ENCODE measurements at regions not wholly inside any gene's neighbourhood (a gene's known extent, or its start where the extent isn't known, plus 50 kb on each side); places are given as distances from the start of the nearest gene placed in this dataset.

DNA sequence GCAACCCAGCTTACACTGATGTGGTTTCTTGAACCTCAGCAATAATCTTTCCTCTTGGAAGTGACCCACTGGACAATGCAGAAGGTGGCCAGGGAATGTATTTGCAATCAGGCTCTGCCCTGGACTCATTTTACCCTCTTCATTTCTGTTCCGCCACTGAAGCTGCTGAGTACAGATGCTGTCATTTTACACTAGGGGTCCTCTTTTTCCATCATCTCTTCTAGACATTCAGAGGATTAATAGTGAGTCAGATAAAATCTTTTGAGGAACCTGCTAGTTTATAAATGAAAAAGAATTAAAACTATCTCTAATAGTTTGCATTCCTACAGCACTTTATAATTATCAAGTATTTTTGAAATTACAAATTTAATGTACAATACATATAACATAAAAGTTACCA, 87.9 kb upstream of the PNPT1 start (continued):
- TF ChIP-seq BCLAF1 (IDR thresholded peaks at IDR 0.05) (no peak), YY1 (IDR thresholded peaks at IDR 0.05; ENCODE audit: low read depth, low read length) (no peak), POU2F2 (IDR thresholded peaks at IDR 0.05; ENCODE audit: borderline replicate concordance, low read depth, low read length) (no peak), BCL3 (IDR thresholded peaks at IDR 0.05; ENCODE audit: borderline replicate concordance, insufficient read depth, low read depth, low read length, poor library complexity, severe bottlenecking) (no peak), ZNF384 (IDR thresholded peaks at IDR 0.05; ENCODE audit: borderline replicate concordance, low read depth, low read length) (no peak), CEBPB (IDR thresholded peaks at IDR 0.05; ENCODE audit: borderline replicate concordance in 1 of 2, low read depth in 2 of 2, low read length in 2 of 2) (no peak)

DNA sequence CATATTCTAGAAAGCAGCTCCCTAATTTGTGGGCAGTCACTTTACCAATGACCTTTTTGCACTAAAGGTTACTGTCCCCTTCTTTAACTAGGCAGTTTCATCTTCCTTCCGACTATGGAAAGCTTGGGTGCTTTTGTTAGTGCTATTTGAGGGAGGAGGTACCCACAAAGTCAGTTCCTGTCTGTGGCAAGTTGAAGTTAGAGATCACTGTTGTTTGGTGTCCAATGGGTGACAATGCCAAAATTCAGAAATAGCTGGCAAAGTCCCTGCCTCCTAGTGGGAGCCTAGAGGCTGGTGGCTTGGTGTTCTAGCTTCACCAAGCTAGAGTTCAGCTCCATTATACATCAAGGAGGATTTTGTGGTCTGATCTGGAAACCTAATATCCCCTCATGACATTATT, 87.1 kb upstream of the PNPT1 start:
- BruUV-seq (replicated peaks) = no TSS peak
- 0% methylated on average over 1 of the region's 1 CpG for WGBS (ENCODE audit: insufficient coverage, insufficient replicate concordance, low lambda C conversion rate, missing lambda C conversion rate)
- ATAC-seq = no peak; the same call in 2 of the 3 replicates
- ChIA-PET POLR2A (no interaction called here), CTCF (interaction anchor here (1.1 to 2.9 kb wide), 3 partner anchors 9 to 181 kb away, joined by 3 to 12 read pairs (median 7); no protein-coding TSS in a partner anchor), SMC1A (ENCODE audit: uncharacterized antibody, unreplicated experiment) (interaction anchor here (1.5 kb wide), 1 partner anchor 22 kb away, joined by 3 read pairs; no protein-coding TSS in a partner anchor), RAD21 (ENCODE audit: unreplicated experiment) (no interaction called here)
- no peaks in the 10 kb centered on the region for H3K9me3 ChIP-seq (replicated peaks; ENCODE audit: control insufficient read depth, insufficient read depth, low read length)
- no peaks in the 10 kb centered on the region for H3K4me1 ChIP-seq (ENCODE audit: control insufficient read depth, insufficient read depth, low read length)
- no peak overlapping the region for H2AFZ ChIP-seq (ENCODE audit: control insufficient read depth, low read depth, low read length)
- no peak for FAIRE-seq
- no peak overlapping the region for H3K27ac ChIP-seq (ENCODE audit: control insufficient read depth, insufficient read depth)
- H3K27me3 ChIP-seq (replicated peaks in 1 of 2; ENCODE audit: control insufficient read depth in 2 of 2, insufficient read depth in 2 of 2, low read length in 1 of 2) = no peaks in the 10 kb centered on the region
- no peak for DNase-seq (ENCODE audit: low read depth, low spot score)
- no peak overlapping the region for H3K4me2 ChIP-seq (ENCODE audit: control insufficient read depth, insufficient read depth)
- TF ChIP-seq NR2F1 (conservative IDR thresholded peaks at IDR 0.05) = no peak
- TF ChIP-seq BACH1 (IDR thresholded peaks at IDR 0.05; ENCODE audit: borderline replicate concordance) = no peak
- TF ChIP-seq MEF2A (IDR thresholded peaks at IDR 0.05; ENCODE audit: insufficient read depth, low read depth, low read length) = no peak
- TF ChIP-seq ETV6 (conservative IDR thresholded peaks at IDR 0.05 in 1 of 2, IDR thresholded peaks at IDR 0.05 in 1 of 2; ENCODE audit: borderline replicate concordance in 1 of 2, low read depth in 1 of 2) = no peak
- TF ChIP-seq ZZZ3 (IDR thresholded peaks at IDR 0.05; ENCODE audit: control insufficient read depth, insufficient read length, low read depth) = no peak
- intact Hi-C loops (cut with micrococcal nuclease; ENCODE audit: unreplicated experiment) (no loop called here), in situ Hi-C loops (cut with MboI) (no loop called here)
- H3K36me3 ChIP-seq (ENCODE audit: control insufficient read depth in 2 of 2, insufficient read depth in 2 of 2, low read length in 1 of 2) = no peaks in the 10 kb centered on the region
- no peaks in the 10 kb centered on the region for H3K79me2 ChIP-seq (ENCODE audit: control insufficient read depth, insufficient read depth, low read length)
- H3K4me3 ChIP-seq = no peak overlapping the region
- H4K20me1 ChIP-seq (ENCODE audit: control insufficient read depth, insufficient read depth) = no peaks in the 10 kb centered on the region
- no peak overlapping the region for H3K9ac ChIP-seq (ENCODE audit: control insufficient read depth, insufficient read depth, low read length)
